Large intestine (tissue), 3 donors: ENCODE measurements at regions not wholly inside any gene's neighbourhood (a gene's known extent, or its start where the extent isn't known, plus 50 kb on each side); places are given as distances from the start of the nearest gene placed in this dataset.

Experiments used
- DNase-seq, 2 donors: peaks; one replicate each; pipeline versions ENCODE4 v3.0.0 to v3.0.0-alpha.2; 2013
- H3K27ac ChIP-seq: one replicate; pipeline ENCODE4 v1.5.1; 2013; ENCODE audit warnings: low read length
- H3K27me3 ChIP-seq: 2 replicates; pipeline ENCODE4 v1.6.1; 2013; ENCODE audit warnings: low read length; ENCODE audit not compliant: control insufficient read depth, insufficient read depth
- H3K36me3 ChIP-seq: 2 replicates; pipeline ENCODE4 v1.6.1; 2013; ENCODE audit warnings: low read length; ENCODE audit not compliant: control insufficient read depth, insufficient read depth
- H3K4me1 ChIP-seq: one replicate; pipeline ENCODE4 v1.6.1; 2013; ENCODE audit warnings: low read length; ENCODE audit not compliant: control insufficient read depth, insufficient read depth
- H3K4me3 ChIP-seq: one replicate; pipeline ENCODE4 v1.5.1; 2013; ENCODE audit warnings: low read length
- H3K9me3 ChIP-seq: one replicate; pipeline ENCODE4 v1.6.1; 2013; ENCODE audit warnings: mild to moderate bottlenecking, low read depth, low read length, moderate library complexity; ENCODE audit not compliant: control insufficient read depth
- WGBS: methylation state at CpG from one replicate; pipeline ENCODE4 v1.1.5; 2013; ENCODE audit warnings: low lambda C conversion rate; ENCODE audit not compliant: insufficient coverage; 5-methylcytosine and 5-hydroxymethylcytosine counted together

DNA sequence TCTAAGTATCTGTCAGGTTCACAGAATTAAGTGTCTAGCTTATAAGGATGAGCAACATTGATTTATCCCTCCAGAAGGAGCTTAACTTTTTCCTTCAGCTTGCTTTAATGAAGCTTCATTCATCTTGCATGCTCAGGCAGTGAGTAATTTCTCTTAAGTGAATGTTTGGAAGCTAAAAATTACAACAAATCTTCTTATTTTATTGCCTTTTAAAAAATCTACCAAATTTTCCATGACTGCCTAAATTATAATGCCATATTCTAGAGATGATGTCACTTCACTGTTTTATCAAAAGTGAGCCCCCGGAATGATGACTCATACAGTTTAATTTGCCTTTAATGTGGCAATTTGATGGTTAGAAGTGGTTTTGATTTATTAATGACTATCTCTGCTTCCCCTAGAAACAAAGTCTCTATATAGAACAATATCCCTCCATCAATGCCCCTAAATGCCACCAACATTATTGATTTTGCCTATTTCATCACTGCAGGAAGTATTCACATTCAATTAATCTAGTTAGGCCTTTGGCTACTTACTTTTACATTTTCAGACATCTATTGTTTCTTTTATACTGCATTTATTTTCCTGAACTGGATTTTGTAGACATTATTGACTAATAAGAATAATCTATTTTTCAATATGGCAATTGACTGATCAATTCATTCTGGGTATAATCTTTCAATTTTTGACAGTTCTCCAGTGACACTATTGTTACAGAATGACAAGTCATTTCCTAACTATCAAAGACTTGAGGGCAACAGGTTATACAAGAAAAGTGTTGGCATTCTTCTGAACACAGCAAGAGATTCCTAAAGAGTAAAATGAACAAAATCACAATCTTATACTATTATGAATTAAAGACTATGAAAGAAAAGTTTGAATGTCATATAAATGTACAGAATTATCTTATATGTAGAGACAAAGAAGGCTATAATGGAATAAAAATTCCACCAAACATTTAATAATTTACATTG is 139.3 kb upstream of the ODAD2 start:
- no CpG with 5 or more reads among the region's 1 CpG for WGBS
- H3K27me3 ChIP-seq, result no peaks in the 10 kb centered on the region
- H3K4me1 ChIP-seq, result no peaks in the 10 kb centered on the region
- H3K9me3 ChIP-seq, result peaks cover 6% of the 10 kb centered on the region
- H3K4me3 ChIP-seq, result no peak overlapping the region
- DNase-seq, result no peak
- no peaks in the 10 kb centered on the region for H3K36me3 ChIP-seq
- H3K27ac ChIP-seq, result no peak overlapping the region

DNA sequence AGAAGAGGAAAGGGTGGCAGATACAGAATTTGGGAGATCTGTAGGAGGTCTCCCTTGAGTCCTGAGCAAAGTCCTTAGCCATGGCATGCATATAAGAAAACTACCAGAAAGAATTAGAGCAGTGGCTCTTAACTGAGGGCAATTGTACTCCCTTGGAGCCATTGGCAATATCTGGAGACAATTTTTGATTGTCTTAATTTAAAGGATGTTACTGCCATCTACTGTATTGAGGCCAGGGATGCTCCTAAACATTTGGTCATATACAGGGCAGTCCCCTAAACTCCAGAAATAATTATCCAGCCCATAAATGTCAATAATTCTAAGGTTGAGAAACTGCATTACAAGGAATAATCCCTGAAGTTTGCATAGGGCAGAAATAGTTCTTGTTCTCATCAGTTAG is 136.4 kb upstream of the ODAD2 start:
- peaks cover 2% of the 10 kb centered on the region for H3K36me3 ChIP-seq
- H3K27ac ChIP-seq, result no peak overlapping the region
- H3K9me3 ChIP-seq, result peaks cover 6% of the 10 kb centered on the region
- H3K4me3 ChIP-seq, result no peak overlapping the region
- H3K27me3 ChIP-seq, result no peaks in the 10 kb centered on the region
- no peaks in the 10 kb centered on the region for H3K4me1 ChIP-seq
- no peak for DNase-seq

DNA sequence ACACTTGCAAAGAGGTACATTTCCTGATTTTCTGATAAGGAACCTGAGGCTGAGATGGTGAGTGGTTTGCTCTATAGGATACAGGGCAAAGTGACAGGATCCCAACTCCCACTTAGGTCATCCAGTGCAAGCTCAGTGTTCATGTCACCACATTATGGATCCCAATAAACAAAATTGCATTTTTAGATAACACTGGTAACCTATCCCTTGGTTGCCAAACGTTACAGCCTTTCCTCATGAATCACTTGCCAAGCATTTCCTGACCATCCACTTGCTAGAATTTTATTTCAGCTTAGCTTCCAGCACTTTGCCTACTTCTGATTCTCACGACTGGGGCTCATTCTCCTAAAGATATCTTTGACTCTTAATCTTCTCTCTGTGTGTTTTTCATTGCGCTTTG is 131.4 kb upstream of the ODAD2 start:
- DNase-seq, result no peak
- Histone ChIP-seq H3K4me1 (no peaks in the 10 kb centered on the region), H3K27ac (no peak overlapping the region), H3K9me3 (no peaks in the 10 kb centered on the region), H3K27me3 (no peaks in the 10 kb centered on the region), H3K36me3 (peaks cover 10% of the 10 kb centered on the region), H3K4me3 (no peak overlapping the region)
- WGBS, result 94% methylated on average over 2 of the region's 3 CpGs

DNA sequence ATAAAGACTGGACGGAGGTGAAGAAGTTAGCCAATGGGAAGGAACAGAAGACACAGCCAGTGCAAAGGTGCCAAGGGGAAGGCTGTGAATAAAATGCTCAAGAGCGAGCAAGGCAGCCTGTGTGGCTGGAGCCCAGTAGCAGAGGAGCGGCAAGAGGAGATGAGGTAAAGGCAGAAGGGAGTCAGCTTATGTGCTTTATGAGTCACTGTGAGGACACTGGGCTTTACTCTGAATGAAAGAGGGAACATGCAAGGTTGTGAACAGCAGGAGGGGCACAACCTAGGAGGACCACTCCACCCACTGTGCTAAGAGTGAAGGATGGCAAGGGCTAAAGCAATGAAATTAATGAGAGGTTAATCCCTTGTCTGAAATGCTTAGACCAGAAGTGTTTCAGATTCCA is 129.0 kb upstream of the ODAD2 start:
- no peak for DNase-seq
- H3K4me1 ChIP-seq, result no peaks in the 10 kb centered on the region

DNA sequence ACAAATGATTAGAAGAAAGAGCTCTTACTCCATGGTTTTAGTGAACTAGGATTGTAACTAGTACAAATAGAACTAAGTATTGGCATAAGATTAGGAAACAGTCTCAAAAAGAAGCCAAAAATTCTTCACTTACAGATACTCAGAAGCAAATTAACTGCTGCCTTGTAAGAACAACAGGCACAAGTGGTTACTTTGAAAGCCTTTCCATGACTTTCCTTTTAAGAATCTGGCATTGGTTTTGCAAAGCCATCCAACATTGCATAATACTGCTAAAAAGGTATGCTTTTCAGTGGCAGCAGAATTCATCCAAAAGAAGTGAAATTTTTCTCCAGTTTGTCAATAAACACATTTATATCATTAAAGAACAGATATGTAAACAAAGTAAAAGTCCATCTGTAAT is 126.8 kb upstream of the ODAD2 start:
- Histone ChIP-seq H3K9me3 (no peaks in the 10 kb centered on the region), H3K4me3 (no peak overlapping the region), H3K27ac (no peak overlapping the region)

More for the DNA sequence above, 129.0 kb upstream of the ODAD2 start:
- Histone ChIP-seq H3K27ac (no peak overlapping the region), H3K9me3 (no peaks in the 10 kb centered on the region), H3K36me3 (peaks cover 10% of the 10 kb centered on the region), H3K4me3 (no peak overlapping the region), H3K27me3 (no peaks in the 10 kb centered on the region)
- WGBS, result no CpG with 5 or more reads among the region's 3 CpGs

DNA sequence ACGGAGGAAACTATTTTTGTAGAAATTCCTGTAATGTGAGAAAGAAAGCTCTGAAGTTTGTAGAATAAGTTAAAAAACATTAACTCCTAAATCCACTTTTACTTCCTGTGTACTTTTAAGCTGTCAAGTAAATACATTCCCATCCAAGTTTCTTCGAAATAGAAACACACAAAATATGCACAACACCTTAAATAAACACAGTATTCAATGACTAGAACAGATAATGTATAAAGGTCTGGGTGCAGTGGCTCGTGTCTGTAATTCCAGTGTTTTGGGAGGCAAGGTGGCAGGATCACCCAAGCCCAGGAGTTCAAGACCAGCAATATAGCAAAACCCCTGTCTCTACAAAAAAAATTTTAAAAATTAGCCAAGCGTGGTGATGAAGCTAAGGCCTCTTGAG is 121.9 kb upstream of the ODAD2 start:
- Histone ChIP-seq H3K27me3 (no peaks in the 10 kb centered on the region), H3K27ac (no peak overlapping the region), H3K36me3 (peaks cover 2% of the 10 kb centered on the region), H3K4me1 (no peaks in the 10 kb centered on the region), H3K4me3 (no peak overlapping the region), H3K9me3 (no peaks in the 10 kb centered on the region)
- WGBS, result no CpG with 5 or more reads among the region's 4 CpGs
- DNase-seq, result no peak

More for the DNA sequence above, 126.8 kb upstream of the ODAD2 start:
- no peaks in the 10 kb centered on the region for H3K27me3 ChIP-seq
- H3K4me1 ChIP-seq, result no peaks in the 10 kb centered on the region
- peaks cover 10% of the 10 kb centered on the region for H3K36me3 ChIP-seq
- no peak for DNase-seq

DNA sequence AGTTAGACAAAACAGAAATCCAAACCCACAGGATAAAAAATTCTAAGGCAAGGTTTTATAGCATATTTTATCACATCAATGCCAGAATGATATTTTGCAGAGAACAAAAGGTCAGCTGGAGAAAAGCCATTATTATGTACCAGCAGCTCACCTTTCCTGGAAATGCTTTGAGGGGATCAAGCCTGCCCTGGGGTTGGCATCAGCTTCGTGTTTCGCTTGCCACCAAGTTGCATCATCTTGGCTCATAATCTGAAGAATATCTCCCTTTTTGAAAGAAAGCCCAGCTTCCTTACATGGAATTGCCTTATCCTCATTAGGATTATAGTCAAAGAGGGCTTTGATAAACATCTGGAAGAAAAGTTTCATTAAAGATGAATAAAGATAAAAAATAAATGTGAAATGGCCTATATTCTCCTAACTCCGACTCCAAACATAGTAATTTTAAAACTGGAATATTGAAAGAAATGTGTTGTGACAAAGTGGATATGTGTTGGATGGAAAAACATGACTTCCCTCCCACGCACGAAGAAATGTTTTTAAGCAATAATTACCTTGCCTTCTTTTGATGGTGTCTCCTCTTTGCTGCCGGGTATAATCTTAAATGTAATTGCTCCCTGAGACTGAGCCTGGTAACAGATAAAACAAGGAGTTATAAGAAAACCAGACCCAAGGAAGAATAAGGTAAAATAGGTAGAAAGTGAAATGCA is 121.3 kb upstream of the ODAD2 start:
- Histone ChIP-seq H3K36me3 (peaks cover 2% of the 10 kb centered on the region), H3K4me1 (no peaks in the 10 kb centered on the region), H3K27ac (no peak overlapping the region), H3K27me3 (no peaks in the 10 kb centered on the region), H3K4me3 (no peak overlapping the region), H3K9me3 (no peaks in the 10 kb centered on the region)
- WGBS, result 85% methylated on average over 4 of the region's 6 CpGs
- no peak for DNase-seq

DNA sequence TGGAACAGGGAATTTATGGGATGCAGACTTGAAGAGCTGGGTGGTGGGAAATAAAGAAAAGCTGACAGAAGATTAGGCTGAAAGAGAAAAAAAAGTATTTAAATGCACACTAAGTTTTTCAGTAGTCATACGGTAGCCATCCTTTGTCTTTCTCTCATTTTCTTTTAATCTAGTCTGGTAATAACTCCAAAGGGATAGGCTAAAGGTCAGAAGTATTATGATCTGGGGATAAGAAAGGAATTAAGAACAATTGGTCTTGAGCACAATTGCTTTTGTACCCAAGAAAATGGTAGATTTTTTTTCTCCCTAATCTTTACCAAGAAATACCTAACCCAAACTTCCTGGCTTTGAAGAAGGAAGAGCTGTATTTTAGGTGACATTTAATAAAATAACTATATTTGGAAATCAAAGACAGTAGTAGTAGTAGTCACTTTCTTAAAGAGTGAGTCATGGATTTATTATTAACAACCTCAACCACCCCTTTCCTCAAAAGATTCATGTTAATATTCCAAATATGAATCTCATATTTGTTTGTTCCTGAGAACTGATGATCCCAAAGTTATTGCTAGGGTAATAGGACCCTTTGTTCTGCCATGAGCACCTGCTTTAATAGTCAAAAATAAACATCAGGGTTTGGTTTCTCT is 120.2 kb upstream of the ODAD2 start:
- no peak for DNase-seq
- Histone ChIP-seq H3K27me3 (no peaks in the 10 kb centered on the region), H3K36me3 (peaks cover 2% of the 10 kb centered on the region), H3K9me3 (no peaks in the 10 kb centered on the region), H3K4me1 (no peaks in the 10 kb centered on the region), H3K27ac (no peak overlapping the region), H3K4me3 (no peak overlapping the region)
- WGBS, result 50% methylated on average over 1 of the region's 1 CpG

DNA sequence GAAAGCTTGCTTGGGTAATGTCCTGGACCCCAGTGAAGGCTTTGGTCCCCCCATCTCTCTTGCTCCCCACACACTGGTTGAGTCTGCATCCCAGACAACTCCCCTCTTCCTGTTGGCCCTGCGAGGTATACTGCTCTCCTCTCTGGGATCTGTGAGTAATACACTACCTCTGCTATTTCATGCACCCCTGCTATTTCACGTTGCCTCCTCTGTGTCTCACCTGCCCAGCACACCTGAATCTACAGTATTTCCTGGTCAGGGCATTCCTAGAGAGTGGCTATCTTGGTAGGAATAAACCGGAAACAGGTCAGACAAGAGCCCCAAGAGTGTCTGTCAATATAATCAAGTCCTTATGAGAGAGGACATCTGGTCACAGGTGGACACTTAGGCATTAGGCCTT is 114.3 kb upstream of the ODAD2 start:
- no peaks in the 10 kb centered on the region for H3K4me1 ChIP-seq
- H3K36me3 ChIP-seq, result no peaks in the 10 kb centered on the region
- no peaks in the 10 kb centered on the region for H3K9me3 ChIP-seq
- WGBS, result no CpG with 5 or more reads among the region's 3 CpGs
- no peak for DNase-seq
- H3K27me3 ChIP-seq, result no peaks in the 10 kb centered on the region
- H3K4me3 ChIP-seq, result no peak overlapping the region
- H3K27ac ChIP-seq, result no peak overlapping the region

DNA sequence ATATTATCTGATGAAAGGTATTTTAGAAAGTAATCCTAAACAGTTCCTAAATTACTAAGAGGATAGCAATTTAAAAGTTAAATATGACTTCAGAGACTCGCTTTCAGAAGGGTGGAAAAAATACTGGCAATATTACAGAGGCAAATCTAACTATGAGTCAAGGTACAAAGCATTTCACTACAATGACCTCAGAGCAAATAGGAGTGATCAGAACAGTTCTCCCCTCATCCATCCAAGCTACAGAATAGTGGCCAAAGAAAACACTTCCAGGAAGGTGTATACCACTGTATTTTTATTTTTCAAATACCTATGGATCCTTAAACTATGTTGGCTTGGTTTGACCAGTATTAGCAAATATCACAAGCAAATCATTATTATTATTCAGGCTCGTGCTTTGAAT is 112.8 kb upstream of the ODAD2 start:
- H3K36me3 ChIP-seq, result no peaks in the 10 kb centered on the region
- H3K27me3 ChIP-seq, result no peaks in the 10 kb centered on the region
- no CpG with 5 or more reads among the region's 2 CpGs for WGBS
- DNase-seq, result no peak
- no peaks in the 10 kb centered on the region for H3K9me3 ChIP-seq
- no peaks in the 10 kb centered on the region for H3K4me1 ChIP-seq
- no peak overlapping the region for H3K27ac ChIP-seq
- H3K4me3 ChIP-seq, result no peak overlapping the region
